CD14-positive monocyte (primary cell): ENCODE measurements at regions not wholly inside any gene's neighbourhood (a gene's known extent, or its start where the extent isn't known, plus 50 kb on each side); places are given as distances from the start of the nearest gene placed in this dataset.
A peak's percentile ranks its signal among the peaks of the same experiment; 100 is the strongest.

Experiments used
- DNase-seq, 3 donors: peaks; one replicate each; pipeline ENCODE4 v3.0.0-alpha.2; 2011 to 2022
- H2AFZ ChIP-seq: 2 replicates; pipeline ENCODE4 v1.6.0; 2012; ENCODE audit warnings: mild to moderate bottlenecking, low read depth, low read length, inconsistent platforms; ENCODE audit not compliant: insufficient read depth, poor library complexity, severe bottlenecking
- H3K27ac ChIP-seq, 2 donors: 1 replicate in 1 of 2; 2 replicates in 1 of 2; pipeline ENCODE4 v1.5.1; 2012 to 2013; ENCODE audit warnings: low read length in 2 of 2, control low read depth in 1 of 2, inconsistent platforms in 1 of 2, low read depth in 1 of 2, mild to moderate bottlenecking in 1 of 2
- H3K27me3 ChIP-seq, 2 donors: one replicate each; pipeline versions ENCODE4 v1.6.0 to v1.6.1; 2011 to 2013; ENCODE audit warnings: low read length in 2 of 2; ENCODE audit not compliant: control insufficient read depth in 2 of 2, insufficient read depth in 2 of 2
- H3K36me3 ChIP-seq, 2 donors: replicated peaks in 1 of 2; 1 replicate in 1 of 2; 2 replicates in 1 of 2; pipeline versions ENCODE4 v1.5.1 to v1.6.1; 2012 to 2013; ENCODE audit warnings: low read length in 2 of 2, control low read depth in 1 of 2, inconsistent platforms in 1 of 2, mild to moderate bottlenecking in 1 of 2; ENCODE audit not compliant: insufficient read depth in 2 of 2, control insufficient read depth in 1 of 2
- H3K4me1 ChIP-seq, 2 donors: 1 replicate in 1 of 2; 2 replicates in 1 of 2; pipeline versions ENCODE4 v1.5.1 to v1.6.1; 2012 to 2013; ENCODE audit warnings: low read length in 2 of 2, control low read depth in 1 of 2, inconsistent platforms in 1 of 2, mild to moderate bottlenecking in 1 of 2, moderate library complexity in 1 of 2; ENCODE audit not compliant: insufficient read depth in 2 of 2, control insufficient read depth in 1 of 2
- H3K4me2 ChIP-seq: replicated peaks from 2 replicates; pipeline ENCODE3; 2012; ENCODE audit warnings: low read length, moderate library complexity, mild to moderate bottlenecking; ENCODE audit not compliant: poor library complexity, severe bottlenecking; ENCODE audit errors: extremely low read depth
- H3K4me3 ChIP-seq, 3 experiments: fragments of 200-600 bp in 1 of 3; sonication (generic) in 1 of 3; replicated peaks in 1 of 3; 1 replicate in 2 of 3; 2 replicates in 1 of 3; pipeline ENCODE4 v1.5.1; 2011 to 2013; ENCODE audit warnings: low read length in 3 of 3, mild to moderate bottlenecking in 3 of 3, control low read depth in 2 of 3, low read depth in 2 of 3, inconsistent platforms in 1 of 3, moderate library complexity in 1 of 3
- H3K79me2 ChIP-seq: 2 replicates; pipeline ENCODE4 v1.6.0; 2012; ENCODE audit warnings: mild to moderate bottlenecking, control low read depth, inconsistent platforms, low read length, moderate library complexity; ENCODE audit not compliant: insufficient read depth
- H3K9ac ChIP-seq: 2 replicates; pipeline ENCODE4 v1.6.0; 2017; ENCODE audit warnings: low read length, mild to moderate bottlenecking; ENCODE audit not compliant: insufficient read depth, poor library complexity, severe bottlenecking
- H3K9me3 ChIP-seq, 2 donors: replicated peaks in 1 of 2; 1 replicate in 1 of 2; 2 replicates in 1 of 2; pipeline versions ENCODE4 v1.5.1 to v1.6.1; 2012 to 2013; ENCODE audit warnings: low read length in 2 of 2, control low read depth in 1 of 2; ENCODE audit not compliant: control insufficient read depth in 1 of 2, insufficient read depth in 1 of 2
- H4K20me1 ChIP-seq: 2 replicates; pipeline ENCODE4 v1.6.0; 2012; ENCODE audit warnings: mild to moderate bottlenecking, low read length, control low read depth, moderate library complexity; ENCODE audit not compliant: insufficient read depth
- H3K27ac Mint-ChIP-seq, 7 donors: one replicate each; pipeline ENCODE4 v1.8.0; 2020; ENCODE audit warnings: mild to moderate bottlenecking in 7 of 7, mixed read lengths in 7 of 7, moderate library complexity in 6 of 7, inconsistent platforms in 2 of 7
- H3K27me3 Mint-ChIP-seq, 3 donors: one replicate each; pipeline ENCODE4 v1.8.0; 2021 to 2022; ENCODE audit warnings: low read depth in 3 of 3, mild to moderate bottlenecking in 3 of 3, mixed read lengths in 3 of 3, moderate library complexity in 3 of 3, inconsistent platforms in 1 of 3
- H3K36me3 Mint-ChIP-seq, 2 donors: one replicate each; pipeline ENCODE4 v1.8.0; 2020; ENCODE audit warnings: mixed read lengths in 2 of 2, inconsistent platforms in 1 of 2, mild to moderate bottlenecking in 1 of 2
- H3K4me1 Mint-ChIP-seq: one replicate; pipeline ENCODE4 v1.8.0; 2020; ENCODE audit warnings: mild to moderate bottlenecking, mixed read lengths
- H3K4me3 Mint-ChIP-seq, 2 donors: one replicate each; pipeline ENCODE4 v1.8.0; 2020; ENCODE audit warnings: mild to moderate bottlenecking in 2 of 2, mixed read lengths in 2 of 2, moderate library complexity in 1 of 2
- H3K9me3 Mint-ChIP-seq, 7 donors: one replicate each; pipeline ENCODE4 v1.8.0; 2020 to 2022; ENCODE audit warnings: mixed read lengths in 7 of 7, mild to moderate bottlenecking in 6 of 7, moderate library complexity in 6 of 7, inconsistent platforms in 2 of 7
- CTCF ChIP-seq: fragments of 200-600 bp; IDR thresholded peaks from one replicate; pipeline ENCODE4 v1.8.0; 2022; ENCODE audit warnings: antibody characterized with exemption, mild to moderate bottlenecking
- WGBS: methylation state at CpG from one replicate; pipeline ENCODE4 v1.1.5; 2013; ENCODE audit warnings: missing lambda C conversion rate; ENCODE audit not compliant: insufficient coverage; 5-methylcytosine and 5-hydroxymethylcytosine counted together
- intact Hi-C, 2 donors: fragments of 100-400 bp; cut with micrococcal nuclease; formaldehyde crosslinking; loops; one replicate each; pipeline versions ENCODE4 v1.15.0 to v1.15.1; 2023

GRCh38 chr5:84817953-84818352, 433.3 kb upstream of the EDIL3 start:
- no peak for TF ChIP-seq CTCF
- H3K9me3 ChIP-seq, result peaks cover 0 to under 1% of the 10 kb centered on the region in 2 donors
- H3K9ac ChIP-seq, result no peak overlapping the region
- Mint-ChIP-seq H3K36me3 (no peaks in the 10 kb centered on the region), H3K27ac (no peak overlapping the region), H3K4me3 (no peak overlapping the region), H3K27me3 (peaks cover 0 to 2% (median 2%) of the 10 kb centered on the region in 3 donors), H3K9me3 (peaks cover 0 to 3% (median 1%) of the 10 kb centered on the region in 7 donors), H3K4me1 (peaks cover 6% of the 10 kb centered on the region)
- intact Hi-C loops, result no loop called here
- H3K4me3 ChIP-seq, result no peak overlapping the region
- no peaks in the 10 kb centered on the region for H3K79me2 ChIP-seq
- no peaks in the 10 kb centered on the region for H3K36me3 ChIP-seq
- 100% methylated on average over 1 of the region's 5 CpGs for WGBS
- no peak for DNase-seq
- no peak overlapping the region for H3K4me2 ChIP-seq
- H2AFZ ChIP-seq, result no peak overlapping the region
- H3K4me1 ChIP-seq, result peaks cover 0 to 7% of the 10 kb centered on the region in 2 donors
- H3K27me3 ChIP-seq, result no peaks in the 10 kb centered on the region
- H3K27ac ChIP-seq, result no peak overlapping the region
- no peaks in the 10 kb centered on the region for H4K20me1 ChIP-seq

- no peak for TF ChIP-seq CTCF
- WGBS, result 90% methylated on average over 2 of the region's 4 CpGs
- Mint-ChIP-seq H3K4me1 (peaks cover 6% of the 10 kb centered on the region), H3K4me3 (no peak overlapping the region), H3K27me3 (peaks cover 0 to 2% (median under 1%) of the 10 kb centered on the region in 3 donors), H3K9me3 (peaks cover 1 to 5% (median 2%) of the 10 kb centered on the region in 7 donors), H3K27ac (no peak overlapping the region), H3K36me3 (no peaks in the 10 kb centered on the region)
- H3K4me3 ChIP-seq, result no peak overlapping the region
- H3K79me2 ChIP-seq, result no peaks in the 10 kb centered on the region
- H3K36me3 ChIP-seq, result no peaks in the 10 kb centered on the region
- no peak overlapping the region for H3K4me2 ChIP-seq
- H4K20me1 ChIP-seq, result no peaks in the 10 kb centered on the region
- intact Hi-C loops, result no loop called here
- DNase-seq, result peak in 2 of 3 donors; percentile 16 to 21
- H2AFZ ChIP-seq, result no peak overlapping the region
- no peak overlapping the region for H3K9ac ChIP-seq
- H3K27me3 ChIP-seq, result no peaks in the 10 kb centered on the region
- H3K27ac ChIP-seq, result no peak overlapping the region
- peaks cover 0 to 5% of the 10 kb centered on the region in 2 donors for H3K9me3 ChIP-seq
- peaks cover 0 to 7% of the 10 kb centered on the region in 2 donors for H3K4me1 ChIP-seq
These were observed 432.3 kb upstream of the EDIL3 start for GRCh38 chr5:84816746-84817547.
